SK-N-MC (cell line): ENCODE measurements at regions not wholly inside any gene's neighbourhood (a gene's known extent, or its start where the extent isn't known, plus 50 kb on each side); places are given as distances from the start of the nearest gene placed in this dataset.

Experiments used
- EZH2 ChIP-seq: fragments of 200-600 bp; sonication (generic); IDR thresholded peaks from one replicate; pipeline ENCODE4 v1.6.1; 2017; ENCODE audit warnings: antibody characterized with exemption
- POLR2AphosphoS5 ChIP-seq: IDR thresholded peaks from 2 replicates; pipeline ENCODE4 v1.6.1; 2012; ENCODE audit warnings: mild to moderate bottlenecking, low read depth, low read length, borderline replicate concordance

GRCh38 chr1:57788313-57788712 lies 364.5 kb upstream of the DAB1 start:
- TF ChIP-seq POLR2AphosphoS5 = no peak
- no peak for TF ChIP-seq EZH2
